Stimulated activated CD4-positive, alpha-beta T cell treated with anti-CD3 and anti-CD28 coated beads, Interleukin-1b, Interleukin-23, amount 100 ng/mL, for 48 hours (primary cell): ENCODE measurements at regions not wholly inside any gene's neighbourhood (a gene's known extent, or its start where the extent isn't known, plus 50 kb on each side); places are given as distances from the start of the nearest gene placed in this dataset.

ENCODE experiments used
- DNase-seq: peaks from one replicate; pipeline ENCODE4 v3.0.0-alpha.2; 2020

DNA sequence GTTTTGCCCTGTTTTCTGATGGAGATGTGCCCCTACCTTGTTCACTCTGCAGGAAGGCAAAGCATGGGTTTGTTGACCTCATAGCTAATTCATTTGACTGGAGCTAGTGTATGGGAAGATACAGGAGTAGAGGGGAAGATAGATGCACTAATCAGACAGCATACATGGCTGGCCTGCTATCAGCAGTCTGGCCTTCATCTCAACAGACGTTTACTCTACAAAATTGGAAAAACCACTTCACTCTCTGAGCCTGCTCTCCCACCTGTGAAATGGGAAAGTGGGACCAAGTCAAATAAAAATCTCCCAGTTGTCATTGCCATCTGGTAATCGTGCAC lies 235.2 kb upstream of the RAB4A start:
- DNase-seq, result no peak

DNA sequence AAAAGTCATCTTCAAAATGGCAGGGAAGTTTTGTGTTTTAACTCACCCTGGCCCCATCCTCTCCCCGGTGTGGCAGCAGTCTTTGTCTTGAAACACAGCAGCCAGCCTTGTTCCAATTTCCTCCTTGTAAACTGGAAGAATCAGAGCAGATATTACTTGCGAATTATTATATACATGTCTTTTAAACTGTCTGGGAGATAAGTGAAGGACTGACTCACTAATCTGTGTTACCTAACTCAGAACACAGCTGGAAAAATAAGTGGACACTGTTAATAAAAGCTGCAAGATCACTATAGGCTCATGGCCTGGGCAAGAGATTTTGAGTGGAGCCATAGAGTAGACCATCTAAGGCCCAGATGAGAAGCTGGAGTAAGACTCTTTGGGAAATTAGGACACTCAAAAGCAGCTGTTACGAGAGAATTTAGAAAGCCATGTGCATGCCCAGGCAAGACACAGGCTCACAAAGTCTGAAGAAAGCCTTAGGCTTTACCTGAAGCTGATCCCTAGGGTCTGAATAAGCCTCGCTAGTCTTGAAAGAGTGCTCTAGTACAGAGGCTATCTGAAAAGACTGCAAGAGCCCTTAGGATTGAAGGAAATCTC lies 233.0 kb upstream of the RAB4A start:
- DNase-seq, result no peak

DNA sequence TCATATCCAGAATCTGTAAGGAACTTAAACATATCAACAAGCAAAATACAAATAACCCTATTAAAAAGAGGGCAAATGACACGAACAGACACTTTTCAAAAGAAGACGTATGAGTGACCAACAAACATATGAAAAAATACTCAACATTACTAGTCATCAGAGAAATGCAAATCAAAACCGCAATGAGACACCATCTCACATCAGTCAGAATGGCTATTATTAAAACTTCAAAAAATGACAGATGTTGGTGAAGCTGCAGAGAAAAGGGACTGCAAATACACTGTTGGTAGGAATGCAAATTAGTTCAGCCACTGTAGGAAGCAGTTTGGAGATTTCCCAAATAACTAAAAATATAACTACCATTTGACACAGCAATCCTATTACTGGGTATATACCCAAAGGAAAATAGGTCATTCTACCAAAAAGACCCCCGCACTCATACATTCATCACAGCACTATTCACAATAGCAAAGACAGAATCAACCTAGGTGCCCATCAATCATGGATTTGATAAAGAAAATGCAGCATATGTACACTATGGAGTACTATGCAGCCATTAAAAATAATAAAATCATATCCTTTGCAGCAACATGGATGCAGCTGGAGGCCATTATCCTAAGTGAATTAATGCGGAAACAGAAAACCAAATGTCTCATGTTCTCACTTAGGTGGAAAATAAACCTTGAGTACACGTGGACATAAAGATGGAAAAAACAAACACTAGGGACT lies 230.1 kb upstream of the RAB4A start:
- no peak for DNase-seq

DNA sequence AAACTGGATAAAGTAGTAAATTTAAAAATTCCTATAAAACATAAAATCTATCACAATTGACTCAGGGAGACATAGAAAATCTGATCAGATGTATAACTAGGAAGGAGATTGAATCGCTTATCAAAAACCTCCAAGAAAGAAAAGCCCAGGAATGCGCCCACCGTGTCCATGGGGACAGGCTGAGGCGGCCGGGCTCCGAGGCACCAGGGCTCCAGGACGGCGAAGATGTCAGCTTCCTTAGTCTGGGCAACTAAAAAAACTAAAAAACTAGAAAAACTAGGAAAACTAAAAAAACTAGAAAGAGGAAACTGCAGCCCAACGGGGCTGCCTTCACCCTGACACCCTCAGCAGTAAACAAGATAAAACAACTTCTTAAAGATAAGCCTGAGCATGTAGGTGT lies 229.0 kb upstream of the RAB4A start:
- DNase-seq, result no peak

DNA sequence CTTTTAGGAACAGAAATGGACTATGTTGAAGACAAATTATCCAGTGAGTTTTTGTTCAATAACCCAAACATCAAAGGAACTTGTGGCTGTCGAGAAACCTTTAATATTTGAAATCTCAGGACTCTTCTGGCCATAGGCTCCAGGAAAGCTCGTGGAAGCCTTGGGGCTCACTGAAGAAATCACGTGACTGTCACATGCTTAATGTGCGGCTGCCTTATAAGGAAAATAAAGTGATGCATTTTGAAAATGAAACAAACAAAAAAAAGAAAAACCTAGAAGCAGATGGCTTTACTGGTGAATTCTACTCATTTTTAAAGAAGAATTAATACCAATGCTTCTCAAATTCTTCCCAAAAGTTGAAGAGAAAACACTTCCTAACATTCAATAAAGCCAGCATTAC lies 228.4 kb upstream of the RAB4A start:
- no peak for DNase-seq

DNA sequence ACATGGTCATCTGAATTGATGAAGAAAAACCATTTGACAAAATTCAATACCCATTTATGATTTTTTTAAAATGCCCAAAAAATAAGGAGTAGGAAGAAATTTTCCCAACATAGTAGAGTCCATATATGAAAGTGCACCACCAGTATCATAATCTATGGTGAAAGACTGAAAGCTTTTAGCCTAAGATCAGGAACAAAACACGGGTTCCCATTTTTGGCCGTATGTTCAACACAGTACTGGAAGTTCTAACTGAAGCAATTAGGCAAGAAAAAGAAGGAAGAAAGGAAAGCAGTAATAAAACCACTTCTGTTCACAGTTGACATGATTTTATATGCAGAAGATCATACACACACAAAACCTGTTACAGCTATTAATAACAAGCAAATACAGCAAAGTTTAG lies 227.8 kb upstream of the RAB4A start:
- DNase-seq, result no peak

DNA sequence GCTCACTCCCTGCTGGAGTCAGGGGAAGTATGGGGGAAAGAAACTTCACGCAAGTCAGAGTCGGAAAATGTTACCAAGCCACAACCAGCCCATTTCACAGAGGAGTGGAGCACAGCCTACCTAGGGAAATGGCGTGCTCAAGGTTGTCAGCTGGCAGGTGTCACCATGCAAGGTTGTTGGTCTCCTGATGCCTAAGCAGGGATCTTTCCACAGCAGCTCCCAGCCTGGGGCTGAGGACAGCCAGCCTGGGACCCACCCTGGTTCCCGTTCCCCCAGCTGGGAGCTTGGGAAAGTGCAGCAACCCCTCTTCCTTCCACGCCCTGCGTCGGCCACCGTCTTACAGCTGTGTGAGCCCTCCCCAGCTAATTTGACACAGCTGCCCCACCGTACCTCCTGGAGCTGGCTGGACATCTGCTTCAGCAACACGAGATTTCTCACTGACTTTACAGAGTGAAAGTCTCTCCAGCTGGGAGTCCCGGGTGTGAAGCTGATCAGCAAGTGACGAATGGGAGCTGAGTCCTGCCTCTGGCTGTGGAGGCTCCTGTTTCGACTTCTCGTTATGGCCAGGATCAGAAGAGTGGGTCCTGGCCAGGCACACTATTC lies 224.6 kb upstream of the RAB4A start:
- DNase-seq, result no peak

DNA sequence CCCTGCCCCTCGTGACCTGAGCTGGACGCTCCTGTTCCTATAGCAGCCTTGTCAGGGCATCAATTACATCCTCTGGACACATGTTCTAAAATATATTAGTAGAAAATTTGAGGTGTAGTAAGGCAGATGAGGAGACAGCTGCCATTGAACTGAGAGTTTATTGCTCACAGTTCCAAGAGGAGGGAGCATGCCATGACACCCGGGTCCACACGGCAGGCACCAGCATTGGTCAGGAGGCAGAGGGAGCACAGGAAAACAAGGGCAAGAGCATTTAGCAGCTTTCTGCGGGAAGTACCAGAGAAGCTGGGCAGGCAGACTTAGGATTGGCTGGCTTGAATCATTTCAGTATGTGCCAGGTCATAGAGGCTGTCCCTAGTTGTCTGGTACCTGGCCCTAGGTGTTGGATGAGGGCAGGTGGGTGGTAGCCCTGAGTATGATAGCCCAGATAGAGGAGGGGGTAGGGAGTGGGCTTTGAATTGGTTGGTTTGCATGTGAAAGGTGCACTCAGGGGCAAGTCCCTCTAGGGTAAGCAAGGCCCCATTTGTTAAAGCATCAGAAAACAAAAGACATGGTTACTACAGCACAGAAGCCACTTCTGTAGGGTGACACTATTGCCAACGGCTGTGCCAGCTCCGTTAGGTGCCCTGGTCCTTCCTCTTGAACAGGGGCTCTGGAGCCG lies 223.6 kb upstream of the RAB4A start:
- no peak for DNase-seq

DNA sequence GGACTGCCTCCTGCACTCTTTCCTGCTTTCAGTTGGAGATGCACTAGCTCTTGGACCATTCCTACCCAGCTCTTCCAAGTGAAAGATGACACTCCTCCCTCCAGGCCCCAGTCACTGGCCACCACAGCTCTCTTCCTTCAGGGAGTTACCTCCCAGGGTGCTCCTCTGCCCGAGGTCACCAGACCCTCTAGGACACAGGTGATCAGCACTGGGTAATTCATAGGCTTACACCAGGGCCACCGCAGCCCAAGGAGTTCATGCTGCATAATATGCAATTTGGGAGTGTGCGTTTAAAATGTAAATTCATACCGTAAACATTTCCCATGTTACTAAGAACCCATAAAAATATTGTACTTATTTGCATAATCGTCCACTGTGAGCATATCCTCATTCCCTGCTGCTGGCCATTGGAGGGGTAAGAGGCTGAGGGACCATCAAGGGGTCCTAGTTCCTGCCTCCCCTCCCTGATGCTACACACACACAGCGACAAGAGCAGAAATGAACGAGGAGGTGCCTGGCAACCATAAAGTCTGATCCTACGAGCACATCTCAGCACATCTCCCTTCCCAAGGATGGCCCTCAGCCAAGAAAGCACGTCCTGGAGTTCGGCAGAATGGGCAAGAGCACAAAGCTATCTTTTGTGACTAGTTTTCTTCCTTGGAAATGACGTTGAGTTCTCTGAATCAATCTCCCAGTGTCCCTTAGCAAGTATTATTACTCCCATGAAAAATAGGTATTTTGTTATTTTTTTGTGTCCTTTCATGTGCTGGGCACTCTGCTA lies 222.9 kb upstream of the RAB4A start:
- no peak for DNase-seq

DNA sequence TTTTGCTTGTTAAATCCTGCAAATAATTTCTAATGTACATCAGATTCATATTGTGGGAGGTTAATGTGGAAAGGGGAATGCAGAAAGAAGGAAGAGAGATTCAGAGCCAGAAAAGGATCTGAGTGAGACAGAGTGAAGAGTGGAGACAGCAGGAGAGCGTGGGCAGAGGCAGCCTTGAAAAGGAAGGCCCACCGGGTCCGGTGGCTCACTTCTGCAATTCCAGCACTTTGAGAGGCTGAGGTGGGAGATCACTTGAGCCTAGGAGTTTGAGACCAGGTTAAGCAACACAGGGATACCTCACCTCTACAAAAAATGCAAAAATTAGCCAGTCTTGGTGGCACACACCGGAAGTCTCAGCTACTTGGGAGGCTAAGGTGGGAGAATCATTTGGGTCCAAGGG lies 222.0 kb upstream of the RAB4A start:
- DNase-seq, result no peak

DNA sequence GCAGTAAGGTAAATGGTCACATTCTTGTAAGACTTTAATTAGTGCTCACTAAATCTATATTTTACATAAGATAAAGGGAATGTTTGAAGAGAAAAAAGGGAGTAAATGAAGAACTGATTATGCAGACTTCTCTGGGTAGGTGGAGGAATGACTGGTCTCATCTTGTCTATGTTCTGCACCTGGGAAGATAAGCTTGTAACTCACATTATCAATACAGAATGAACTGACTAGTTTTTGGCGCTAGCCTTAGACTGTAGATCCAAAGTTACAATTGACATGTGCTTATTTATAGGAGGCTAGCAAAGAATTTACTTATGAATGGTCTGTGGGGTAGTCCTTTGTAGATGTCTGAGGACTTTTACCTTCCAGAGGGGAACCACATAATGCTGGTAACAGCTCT lies 214.9 kb upstream of the RAB4A start:
- DNase-seq, result no peak

DNA sequence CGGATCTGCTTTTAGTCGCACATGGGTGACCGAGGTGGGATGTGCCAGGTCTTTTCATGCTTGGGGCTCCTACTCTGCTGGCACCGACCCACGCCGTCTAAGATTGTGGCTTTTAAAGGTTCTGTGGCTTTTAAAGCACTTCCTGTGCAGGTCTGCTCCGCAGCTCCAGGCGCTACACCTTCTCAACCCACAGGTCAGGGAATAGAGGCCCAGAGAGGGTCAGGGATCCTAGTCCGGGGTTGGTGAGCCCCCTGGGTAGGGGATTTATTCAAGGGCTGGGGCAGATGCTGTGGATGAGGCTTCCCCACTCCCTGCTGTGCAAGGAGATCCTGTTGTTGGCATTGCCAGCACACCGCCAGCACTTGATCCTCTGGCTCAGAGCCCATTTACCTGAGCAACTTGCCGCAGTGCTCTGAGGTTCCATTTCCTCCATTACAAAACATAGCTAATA lies 212.8 kb upstream of the RAB4A start:
- DNase-seq, result peak; percentile 11

DNA sequence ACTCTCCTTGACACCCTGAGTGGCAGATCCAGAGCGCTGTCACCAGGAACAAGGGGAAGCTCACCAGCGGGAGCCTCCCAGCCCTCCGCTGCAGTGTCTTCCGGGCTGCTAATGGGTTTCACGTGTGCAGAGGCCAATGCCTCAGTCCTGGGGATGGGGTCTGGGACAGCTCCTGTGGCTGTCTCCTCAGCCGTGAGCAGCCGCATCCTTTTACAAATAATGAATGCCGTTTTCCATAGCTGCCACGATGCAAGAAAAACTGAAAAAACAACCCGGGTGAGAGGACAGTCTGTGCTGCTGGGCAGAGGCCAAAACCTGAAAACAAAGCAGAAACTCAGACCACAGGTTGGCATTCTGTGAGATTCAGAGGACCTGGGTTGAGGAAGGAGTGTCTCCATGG lies 212.2 kb upstream of the RAB4A start:
- no peak for DNase-seq

DNA sequence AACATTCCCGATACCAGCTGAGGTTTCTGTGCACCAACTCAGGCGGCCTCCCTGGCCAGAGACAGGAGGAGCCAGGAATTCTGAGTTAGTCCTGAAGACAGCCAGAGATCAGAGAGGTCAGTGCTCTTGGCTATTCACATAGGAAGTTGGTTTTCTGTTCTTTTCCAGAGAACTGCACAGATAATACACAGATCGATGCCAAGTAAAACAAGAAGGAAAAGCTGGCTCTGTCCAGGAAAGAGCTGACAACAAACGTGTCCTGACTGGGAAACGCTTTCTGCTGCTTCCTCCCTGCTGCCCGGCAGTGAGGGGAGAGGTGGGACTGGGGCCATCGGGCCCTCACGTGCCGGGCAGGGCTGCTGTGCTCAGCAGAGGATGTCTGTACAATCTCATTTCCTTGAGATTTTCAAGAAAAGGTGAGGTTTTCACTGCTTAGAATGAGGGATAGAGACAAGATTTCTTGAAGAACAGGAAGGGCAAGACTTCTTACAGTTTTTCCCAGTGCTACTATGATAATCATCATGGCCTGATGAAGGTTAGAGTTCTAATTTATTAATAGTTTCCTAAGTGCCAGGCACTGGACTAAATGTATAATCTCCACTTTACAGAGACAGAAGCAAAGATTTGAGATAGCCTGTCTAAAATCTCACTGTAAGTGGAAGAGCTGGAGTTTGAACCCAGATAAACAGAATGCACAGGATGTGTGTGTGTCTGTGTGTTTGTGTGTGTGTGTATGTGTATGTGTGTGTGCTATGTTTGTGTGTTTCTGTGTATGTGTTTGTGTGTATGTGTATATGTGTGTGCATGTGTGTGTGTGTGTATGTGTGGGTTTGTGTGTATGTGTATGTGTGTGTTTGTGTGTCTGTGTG lies 211.0 kb upstream of the RAB4A start:
- no peak for DNase-seq

DNA sequence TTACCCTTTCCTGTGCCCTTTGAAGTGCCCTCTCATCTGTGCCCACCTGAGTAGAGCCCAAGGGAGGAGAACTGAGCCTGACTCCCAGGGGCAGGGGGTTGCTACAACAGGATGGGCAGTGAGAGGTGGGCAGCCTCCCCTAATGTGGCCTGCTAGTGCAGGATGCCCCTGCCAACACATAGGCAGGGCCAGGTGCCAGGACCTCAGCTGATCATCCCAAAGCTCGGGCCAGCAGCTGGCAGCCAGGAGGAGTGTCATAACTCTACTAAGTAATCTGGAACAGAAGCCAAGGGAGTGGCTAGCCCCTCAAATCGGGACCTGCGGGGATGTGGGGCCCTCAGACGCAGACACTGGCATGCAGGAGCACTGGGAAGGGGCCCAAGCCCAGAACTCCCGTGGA lies 208.8 kb upstream of the RAB4A start:
- no peak for DNase-seq

DNA sequence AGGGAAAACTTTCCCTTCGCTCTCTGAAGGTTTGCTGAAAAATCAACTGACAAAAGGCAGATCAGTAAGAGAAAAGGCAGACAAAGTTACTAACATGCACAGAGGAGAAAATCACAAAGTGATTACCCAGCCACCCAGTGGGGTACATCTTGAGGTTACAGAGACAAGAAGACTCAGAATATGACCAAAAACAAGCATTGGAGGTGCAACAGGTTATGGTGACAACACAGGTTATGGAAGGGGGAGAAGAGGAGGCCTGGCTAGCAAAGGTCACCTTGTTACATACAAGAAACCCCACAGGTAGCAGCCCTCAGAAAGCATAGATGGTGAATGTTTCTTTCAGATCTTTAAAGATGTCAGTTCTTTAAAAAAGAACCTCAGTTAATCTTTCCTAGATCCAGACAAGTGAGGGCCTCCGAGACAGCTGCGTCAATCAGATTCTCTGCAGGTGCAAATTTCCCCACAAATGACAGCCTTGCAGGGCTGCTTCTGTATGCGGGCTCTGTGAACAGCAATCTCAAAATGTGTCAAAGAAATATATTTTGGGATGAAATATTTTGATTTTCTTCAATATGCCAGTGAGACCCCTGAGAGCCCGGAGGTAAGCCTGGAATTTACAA lies 207.6 kb upstream of the RAB4A start:
- no peak for DNase-seq

DNA sequence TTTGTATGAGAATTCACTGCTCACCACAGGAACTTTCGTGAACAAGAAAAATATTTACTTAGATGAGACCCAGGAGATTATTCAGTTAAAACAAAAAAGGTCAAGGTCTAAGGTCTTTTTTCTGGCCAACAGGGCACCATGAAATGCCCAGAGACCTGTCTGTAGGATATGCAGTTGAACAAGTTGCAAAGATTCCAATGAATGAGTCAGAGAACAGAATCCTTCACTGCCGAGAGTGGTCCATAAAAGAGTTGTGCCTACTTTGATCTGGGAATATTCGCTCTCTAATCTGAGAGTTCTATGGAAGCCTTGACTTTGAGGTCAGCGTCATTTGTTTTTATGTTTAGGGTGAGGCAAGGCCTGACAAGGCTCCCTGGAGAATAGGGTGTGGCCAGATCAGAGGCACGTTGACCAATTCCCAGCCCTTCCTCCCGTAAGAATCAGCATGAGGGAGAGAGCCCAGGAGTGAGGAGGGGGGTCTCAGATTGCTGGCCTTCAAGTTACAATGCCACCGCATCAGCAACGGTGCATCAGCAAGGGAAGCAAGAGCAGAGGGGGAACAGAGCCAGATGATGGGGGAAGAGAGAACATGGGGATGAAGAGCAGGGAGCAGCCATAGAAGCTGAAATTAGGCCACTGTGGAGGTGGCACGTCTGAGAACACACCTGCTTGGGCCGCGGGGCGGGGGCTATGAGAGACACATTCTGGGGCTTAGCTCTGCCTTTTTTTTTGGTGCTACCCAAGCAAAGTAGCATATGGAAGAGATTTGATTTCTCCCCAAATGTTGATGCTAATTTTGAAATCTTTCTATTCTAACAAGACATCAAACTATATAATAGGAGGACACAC lies 206.4 kb upstream of the RAB4A start:
- DNase-seq, result no peak

DNA sequence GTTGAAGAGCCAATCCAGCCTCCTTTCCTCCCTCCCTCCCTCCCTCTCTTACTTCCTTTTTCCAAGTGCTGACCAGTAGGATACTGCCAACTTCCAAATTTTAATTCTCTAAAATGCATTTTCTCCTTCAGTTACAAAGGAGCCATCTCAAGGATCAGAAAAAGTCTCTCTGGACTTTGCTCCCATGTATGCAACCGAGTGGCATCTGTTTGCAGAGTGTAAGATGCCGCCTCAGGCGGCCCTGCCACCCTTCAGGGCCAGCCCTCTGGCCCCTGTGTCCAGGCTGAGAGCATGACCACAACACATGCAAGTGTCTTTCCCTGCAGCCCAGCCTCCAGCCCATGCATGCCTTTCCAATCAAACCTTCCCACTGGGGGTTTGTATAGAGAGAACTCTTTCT lies 205.3 kb upstream of the RAB4A start:
- no peak for DNase-seq

DNA sequence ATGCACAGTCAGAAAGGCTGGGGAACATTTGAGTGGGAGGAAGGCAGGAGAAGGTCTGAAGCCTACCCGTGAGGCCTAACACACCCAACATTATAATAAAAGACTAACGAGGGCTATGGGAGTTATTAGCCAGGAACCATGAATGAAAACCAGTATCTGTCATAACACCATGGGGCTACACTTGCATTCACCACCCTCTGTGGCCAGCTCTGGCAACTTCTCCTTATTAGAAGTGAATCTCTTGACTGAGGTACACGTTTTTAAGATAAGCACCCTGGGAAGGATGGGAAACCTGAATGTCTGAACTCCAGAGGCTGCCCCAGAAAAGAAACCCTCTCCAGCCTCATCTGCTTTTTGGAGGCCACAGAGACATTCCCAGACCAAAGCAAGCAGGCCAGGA lies 204.3 kb upstream of the RAB4A start:
- no peak for DNase-seq

DNA sequence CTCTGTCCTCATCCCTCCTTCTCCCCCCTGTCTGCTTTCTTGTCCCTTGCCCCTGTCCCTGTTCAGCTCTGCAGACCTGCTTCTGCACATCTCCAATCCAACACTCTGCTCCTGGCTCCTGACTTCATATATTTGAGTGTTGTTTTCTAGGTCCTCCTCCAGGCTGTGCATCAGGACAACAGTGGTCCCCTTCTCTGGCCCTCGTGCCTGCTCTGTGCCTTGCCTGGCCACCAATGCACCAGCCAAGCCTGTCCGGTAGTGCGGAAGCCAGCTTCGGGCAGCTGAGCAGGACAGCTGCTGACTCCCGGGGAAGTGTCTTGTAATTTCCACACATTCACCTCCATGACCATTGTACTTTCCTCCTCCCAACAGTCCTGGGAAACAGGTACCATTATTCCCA lies 203.4 kb upstream of the RAB4A start:
- DNase-seq, result no peak
